HEK293T (cell line): ENCODE measurements at regions not wholly inside any gene's neighbourhood (a gene's known extent, or its start where the extent isn't known, plus 50 kb on each side); places are given as distances from the start of the nearest gene placed in this dataset.

Experiments used
- BHLHE40 ChIP-seq: fragments of 450-650 bp; IDR thresholded peaks from 2 replicates; pipeline ENCODE4 v1.6.1; 2016; ENCODE audit warnings: mild to moderate bottlenecking, moderate library complexity, borderline replicate concordance
- ELF4 ChIP-seq: fragments of 450-650 bp; IDR thresholded peaks from 2 replicates; pipeline ENCODE4 v1.6.1; 2017; ENCODE audit warnings: antibody characterized with exemption
- FOXK2 ChIP-seq: fragments of 450-650 bp; IDR thresholded peaks from 2 replicates; pipeline ENCODE4 v1.6.1; 2016; ENCODE audit warnings: mild to moderate bottlenecking
- NFRKB ChIP-seq: fragments of 450-650 bp; IDR thresholded peaks from 2 replicates; pipeline ENCODE4 v1.6.1; 2016; ENCODE audit warnings: mild to moderate bottlenecking, moderate library complexity
- SP1 ChIP-seq: fragments of 450-650 bp; IDR thresholded peaks from 2 replicates; pipeline ENCODE4 v1.6.1; 2017
- SUZ12 ChIP-seq: fragments of 450-650 bp; IDR thresholded peaks from 2 replicates; pipeline ENCODE4 v1.6.1; 2016; ENCODE audit warnings: mild to moderate bottlenecking
- TF ChIP-seq, protein P1 (sequence below): fragments of 450-650 bp; IDR thresholded peaks from 2 replicates; pipeline ENCODE4 v1.6.1; 2016

DNA sequence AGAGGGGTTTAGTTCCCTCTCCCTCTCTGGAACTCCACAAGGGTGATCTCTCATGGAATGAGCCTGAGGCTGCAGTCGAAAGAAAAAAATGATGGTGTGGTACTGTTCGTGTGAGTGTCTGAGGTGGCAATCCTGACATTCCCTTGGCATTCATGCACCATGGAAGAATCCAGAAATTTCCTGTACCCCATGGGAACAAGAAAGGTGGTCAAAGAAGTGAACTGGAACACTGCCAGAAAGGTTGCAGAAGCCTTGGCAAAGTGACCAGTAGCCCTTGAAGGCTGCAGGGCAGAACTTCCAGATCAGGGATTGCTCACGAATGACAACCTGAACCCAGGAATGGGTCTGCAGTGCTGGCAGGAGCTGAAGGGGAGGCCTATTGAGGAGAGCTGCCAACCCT is 394.7 kb downstream of the CD83 start:
- TF ChIP-seq SP1 (no peak), SUZ12 (no peak), BHLHE40 (no peak), FOXK2 (no peak), NFRKB (no peak), ELF4 (no peak)
- TF ChIP-seq, protein P1, sequence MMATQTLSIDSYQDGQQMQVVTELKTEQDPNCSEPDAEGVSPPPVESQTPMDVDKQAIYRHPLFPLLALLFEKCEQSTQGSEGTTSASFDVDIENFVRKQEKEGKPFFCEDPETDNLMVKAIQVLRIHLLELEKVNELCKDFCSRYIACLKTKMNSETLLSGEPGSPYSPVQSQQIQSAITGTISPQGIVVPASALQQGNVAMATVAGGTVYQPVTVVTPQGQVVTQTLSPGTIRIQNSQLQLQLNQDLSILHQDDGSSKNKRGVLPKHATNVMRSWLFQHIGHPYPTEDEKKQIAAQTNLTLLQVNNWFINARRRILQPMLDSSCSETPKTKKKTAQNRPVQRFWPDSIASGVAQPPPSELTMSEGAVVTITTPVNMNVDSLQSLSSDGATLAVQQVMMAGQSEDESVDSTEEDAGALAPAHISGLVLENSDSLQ, result no peak
